ENCODE measurements at regions not wholly inside any gene's neighbourhood (a gene's known extent, or its start where the extent isn't known, plus 50 kb on each side); places are given as distances from the start of the nearest gene placed in this dataset.

DNA sequence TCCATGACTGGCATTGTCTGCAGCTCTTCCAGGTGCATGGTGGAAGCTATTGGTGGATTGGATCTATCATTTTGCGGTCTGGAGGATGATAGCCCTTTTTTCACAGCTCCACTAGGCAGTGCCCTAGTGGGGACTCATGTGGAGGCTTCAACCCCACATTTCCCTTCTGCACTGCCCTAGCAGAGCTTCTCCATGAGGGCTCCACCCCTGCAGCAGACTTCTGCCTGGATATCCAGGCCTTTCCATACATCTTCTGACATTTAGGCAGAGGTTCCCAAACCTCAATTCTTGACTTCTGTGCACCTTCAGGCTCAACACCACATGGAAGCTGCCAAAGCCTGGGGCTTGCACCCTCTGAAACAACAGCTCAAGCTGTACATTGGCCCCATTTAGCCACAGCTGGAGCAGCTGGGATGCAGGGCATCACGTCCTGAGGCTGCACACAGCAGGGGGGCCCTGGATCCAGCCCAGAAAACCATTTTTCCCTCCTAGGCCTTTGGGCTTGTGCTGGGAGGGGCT, 800.2 kb upstream of the MIR17HG start:
- Mint-ChIP-seq H3K4me3 (no peak overlapping the region), H3K27me3 (no peaks in the 10 kb centered on the region), H3K4me1 (no peaks in the 10 kb centered on the region), H3K36me3 (ENCODE audit: low read depth) (no peaks in the 10 kb centered on the region), H3K9me3 (peaks cover 29% of the 10 kb centered on the region), H3K27ac (no peak overlapping the region)
- no peak for ATAC-seq (replicated peaks)

DNA sequence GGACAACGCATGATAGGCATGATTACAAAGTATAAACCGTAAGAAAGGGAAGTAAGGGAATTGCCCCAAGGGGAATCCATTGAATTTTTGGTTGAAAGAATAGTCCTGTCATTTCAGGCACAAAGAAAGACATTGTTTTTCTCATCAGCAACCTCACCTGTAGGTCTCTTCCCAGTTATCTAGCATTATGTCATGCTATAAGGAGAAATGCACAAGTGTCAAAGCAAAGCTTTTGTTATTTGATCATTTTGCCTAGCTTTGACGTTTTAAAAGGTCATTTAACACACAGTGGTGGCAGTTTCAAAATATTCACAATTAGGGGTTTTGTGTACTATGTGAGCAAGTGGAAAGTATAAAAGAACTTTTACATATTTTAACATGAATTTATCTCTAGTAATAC, 796.2 kb upstream of the MIR17HG start:
- H3K36me3 Mint-ChIP-seq (ENCODE audit: low read depth): no peaks in the 10 kb centered on the region
- no peaks in the 10 kb centered on the region for H3K4me1 Mint-ChIP-seq
- no peak overlapping the region for H3K27ac Mint-ChIP-seq
- H3K27me3 Mint-ChIP-seq: no peaks in the 10 kb centered on the region
- H3K4me3 Mint-ChIP-seq: no peak overlapping the region
- no peak for ATAC-seq (replicated peaks)
- H3K9me3 Mint-ChIP-seq: peaks cover 32% of the 10 kb centered on the region

- no peaks in the 10 kb centered on the region for H3K4me1 Mint-ChIP-seq
- no peaks in the 10 kb centered on the region for H3K36me3 Mint-ChIP-seq (ENCODE audit: low read depth)
- H3K27me3 Mint-ChIP-seq: no peaks in the 10 kb centered on the region
- H3K27ac Mint-ChIP-seq: no peak overlapping the region
- H3K4me3 Mint-ChIP-seq: no peak overlapping the region
- H3K9me3 Mint-ChIP-seq: peaks cover 31% of the 10 kb centered on the region
- no peak for ATAC-seq (replicated peaks)
Measured at GRCh38 chr13:90552702-90553101, 794.8 kb upstream of the MIR17HG start.

DNA sequence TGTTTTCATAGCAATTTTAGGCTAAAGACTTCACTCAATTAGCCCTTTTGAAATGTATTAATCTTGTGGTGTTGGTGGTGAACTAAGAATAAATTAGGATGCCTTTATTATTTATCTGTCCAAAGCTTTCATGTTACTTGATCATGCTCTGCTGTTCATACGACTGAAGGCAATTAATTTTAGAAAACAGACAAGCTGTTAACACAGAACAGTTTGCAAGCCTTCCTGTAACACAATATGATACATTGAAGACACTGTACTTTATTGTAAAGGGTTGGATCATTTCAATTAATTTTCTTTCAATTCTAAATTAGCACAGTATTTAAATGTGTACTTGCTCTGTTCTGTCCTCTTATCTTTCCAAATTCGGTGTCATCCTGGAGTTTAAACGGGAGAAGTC, 794.3 kb upstream of the MIR17HG start:
- ATAC-seq (replicated peaks): no peak
- no peaks in the 10 kb centered on the region for H3K36me3 Mint-ChIP-seq (ENCODE audit: low read depth)
- no peaks in the 10 kb centered on the region for H3K4me1 Mint-ChIP-seq

GRCh38 chr13:90557626-90558025, 789.9 kb upstream of the MIR17HG start:
- no peak overlapping the region for H3K4me3 Mint-ChIP-seq
- H3K27ac Mint-ChIP-seq: no peak overlapping the region
- no peaks in the 10 kb centered on the region for H3K36me3 Mint-ChIP-seq (ENCODE audit: low read depth)
- no peaks in the 10 kb centered on the region for H3K27me3 Mint-ChIP-seq
- peaks cover 20% of the 10 kb centered on the region for H3K9me3 Mint-ChIP-seq
- H3K4me1 Mint-ChIP-seq: no peaks in the 10 kb centered on the region
- no peak for ATAC-seq (replicated peaks)

More for the DNA sequence above, 794.3 kb upstream of the MIR17HG start:
- Mint-ChIP-seq H3K27ac (no peak overlapping the region), H3K4me3 (no peak overlapping the region), H3K27me3 (no peaks in the 10 kb centered on the region), H3K9me3 (peaks cover 31% of the 10 kb centered on the region)

DNA sequence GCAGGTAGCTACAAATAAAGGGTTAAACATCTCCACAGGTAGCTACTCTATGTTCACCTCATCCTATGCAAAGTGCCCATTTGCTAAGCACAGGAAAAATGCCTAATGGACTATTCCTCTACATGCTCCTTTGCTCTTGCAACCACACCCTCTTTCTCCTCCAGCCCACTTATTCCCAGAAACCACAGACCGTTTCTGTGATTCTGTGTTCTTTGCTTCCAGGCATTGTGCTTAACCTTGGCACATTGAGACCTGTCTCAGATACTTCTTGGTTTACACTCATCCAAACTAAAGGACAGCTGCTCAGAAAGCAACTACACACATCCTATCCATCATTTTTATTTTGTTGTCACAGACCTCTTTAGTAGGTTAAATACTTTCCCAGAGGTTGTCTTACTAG, 785.0 kb upstream of the MIR17HG start:
- Mint-ChIP-seq H3K4me1 (no peaks in the 10 kb centered on the region), H3K27ac (no peak overlapping the region), H3K9me3 (peaks cover 11% of the 10 kb centered on the region), H3K4me3 (no peak overlapping the region), H3K27me3 (no peaks in the 10 kb centered on the region), H3K36me3 (ENCODE audit: low read depth) (no peaks in the 10 kb centered on the region)
- no peak for ATAC-seq (replicated peaks)

DNA sequence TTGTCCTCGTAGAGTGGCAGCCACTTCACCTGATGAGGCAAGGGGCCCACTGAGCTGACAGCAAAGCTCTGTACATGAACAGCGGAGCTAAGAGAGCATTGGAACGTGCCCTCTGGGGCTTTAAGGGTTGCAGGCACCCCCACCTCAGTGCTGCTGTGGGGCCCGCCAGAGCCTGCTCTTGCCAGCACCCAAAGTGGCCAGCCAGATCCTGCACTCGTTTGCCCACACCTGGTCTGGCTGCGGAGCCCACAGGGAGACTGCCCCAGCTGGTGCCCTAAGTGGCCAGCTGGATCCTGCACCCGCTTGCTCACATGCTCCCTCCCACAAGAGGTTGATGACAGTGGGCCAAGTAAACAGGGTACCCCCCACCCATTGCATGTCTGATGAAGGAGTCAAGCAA, 783.4 kb upstream of the MIR17HG start:
- no peak overlapping the region for H3K4me3 Mint-ChIP-seq
- no peaks in the 10 kb centered on the region for H3K4me1 Mint-ChIP-seq
- H3K9me3 Mint-ChIP-seq: no peaks in the 10 kb centered on the region
- H3K27me3 Mint-ChIP-seq: no peaks in the 10 kb centered on the region
- no peak for ATAC-seq (replicated peaks)
- no peak overlapping the region for H3K27ac Mint-ChIP-seq
- H3K36me3 Mint-ChIP-seq (ENCODE audit: low read depth): no peaks in the 10 kb centered on the region

- H3K27ac Mint-ChIP-seq: no peak overlapping the region
- no peaks in the 10 kb centered on the region for H3K4me1 Mint-ChIP-seq
- H3K4me3 Mint-ChIP-seq: no peak overlapping the region
- ATAC-seq (replicated peaks): no peak
- no peaks in the 10 kb centered on the region for H3K9me3 Mint-ChIP-seq
- no peaks in the 10 kb centered on the region for H3K27me3 Mint-ChIP-seq
- no peaks in the 10 kb centered on the region for H3K36me3 Mint-ChIP-seq (ENCODE audit: low read depth)
Measured at GRCh38 chr13:90564566-90564965, 782.9 kb upstream of the MIR17HG start.

DNA sequence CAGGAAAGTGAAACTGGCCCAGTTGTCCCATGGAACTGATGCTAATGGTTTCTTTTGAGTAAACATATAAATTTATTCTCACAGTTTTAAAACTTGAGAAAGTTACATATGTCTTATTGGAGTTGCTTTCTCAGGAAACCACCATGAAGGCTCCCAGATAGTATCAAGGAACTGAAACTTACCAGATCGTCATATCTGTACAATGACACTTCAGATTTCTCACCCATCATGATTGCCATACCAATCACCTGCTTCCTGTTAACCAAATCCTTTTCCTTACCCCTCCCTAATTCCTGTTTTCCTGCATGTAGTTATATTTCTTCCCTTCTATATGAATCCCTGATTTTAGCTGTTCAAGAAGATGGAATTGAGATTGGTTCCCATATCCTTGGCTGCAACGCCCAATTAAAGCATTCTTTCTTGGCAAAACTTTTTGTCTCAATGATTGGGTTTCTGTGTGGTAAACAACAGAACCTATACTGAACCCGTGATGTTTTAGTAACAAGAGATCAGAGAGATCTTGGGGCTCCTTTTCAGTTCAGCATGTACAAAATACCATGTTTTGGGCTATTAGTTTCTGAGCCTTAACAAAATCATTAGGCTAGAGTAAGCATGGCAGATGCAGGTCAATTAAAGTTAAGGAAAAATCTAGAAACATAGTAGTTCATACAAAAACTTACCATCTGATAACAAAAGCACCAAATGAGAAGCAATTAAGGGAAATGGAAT, 781.3 kb upstream of the MIR17HG start:
- H3K4me1 Mint-ChIP-seq: no peaks in the 10 kb centered on the region
- H3K27ac Mint-ChIP-seq: no peak overlapping the region
- H3K36me3 Mint-ChIP-seq (ENCODE audit: low read depth): no peaks in the 10 kb centered on the region
- no peak for ATAC-seq (replicated peaks)
- no peaks in the 10 kb centered on the region for H3K9me3 Mint-ChIP-seq
- H3K4me3 Mint-ChIP-seq: no peak overlapping the region
- no peaks in the 10 kb centered on the region for H3K27me3 Mint-ChIP-seq

GRCh38 chr13:90568165-90568564, 779.3 kb upstream of the MIR17HG start:
- Mint-ChIP-seq H3K27ac (no peak overlapping the region), H3K9me3 (no peaks in the 10 kb centered on the region), H3K27me3 (no peaks in the 10 kb centered on the region), H3K4me1 (no peaks in the 10 kb centered on the region), H3K4me3 (no peak overlapping the region), H3K36me3 (ENCODE audit: low read depth) (no peaks in the 10 kb centered on the region)
- no peak for ATAC-seq (replicated peaks)

DNA sequence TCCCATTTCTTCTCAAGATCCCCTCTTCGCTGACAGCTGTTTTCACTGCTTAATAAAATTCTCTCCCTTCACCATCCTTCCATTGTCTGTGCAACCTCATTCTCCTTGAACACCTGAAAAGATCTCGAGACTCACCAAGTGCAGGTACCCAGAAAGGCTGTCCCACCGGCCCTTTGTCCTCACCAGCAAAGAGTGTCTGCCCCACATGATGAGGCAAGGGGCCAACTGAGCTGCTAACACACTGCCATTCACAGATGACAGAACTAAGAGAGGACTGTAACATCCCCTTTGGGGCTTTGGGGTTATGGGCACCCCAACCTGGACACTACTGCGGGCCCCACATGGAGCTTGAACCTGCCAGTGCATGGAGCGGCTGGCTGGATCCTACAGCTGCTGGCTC, 771.4 kb upstream of the MIR17HG start:
- no peaks in the 10 kb centered on the region for H3K4me1 Mint-ChIP-seq
- no peak overlapping the region for H3K4me3 Mint-ChIP-seq
- no peak for ATAC-seq (replicated peaks)
- H3K27ac Mint-ChIP-seq: no peak overlapping the region
- no peaks in the 10 kb centered on the region for H3K27me3 Mint-ChIP-seq
- peaks cover 13% of the 10 kb centered on the region for H3K9me3 Mint-ChIP-seq
- H3K36me3 Mint-ChIP-seq (ENCODE audit: low read depth): no peaks in the 10 kb centered on the region

DNA sequence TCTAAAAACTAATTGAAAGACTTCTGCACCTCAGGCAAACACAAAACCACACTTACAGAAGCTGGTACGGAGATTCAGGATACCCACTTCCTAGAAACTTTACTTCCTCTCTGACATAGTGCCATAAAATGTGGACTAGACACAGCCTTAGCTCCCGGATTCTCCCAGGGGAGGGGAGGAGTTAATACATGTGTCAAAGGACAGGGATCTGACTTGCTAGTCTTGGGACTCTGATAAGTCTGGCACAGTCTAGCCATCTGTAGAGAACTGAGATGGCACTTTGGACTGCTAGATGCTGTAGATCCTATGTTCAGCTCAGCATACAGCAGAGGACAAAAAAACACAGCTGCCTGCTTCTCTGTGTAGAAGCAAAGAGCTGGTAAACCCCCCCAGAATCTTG, 769.8 kb upstream of the MIR17HG start:
- ATAC-seq (replicated peaks): no peak
- no peaks in the 10 kb centered on the region for H3K4me1 Mint-ChIP-seq
- no peaks in the 10 kb centered on the region for H3K27me3 Mint-ChIP-seq
- H3K36me3 Mint-ChIP-seq (ENCODE audit: low read depth): no peaks in the 10 kb centered on the region
- H3K27ac Mint-ChIP-seq: no peak overlapping the region
- H3K4me3 Mint-ChIP-seq: no peak overlapping the region
- H3K9me3 Mint-ChIP-seq: peaks cover 13% of the 10 kb centered on the region

GRCh38 chr13:90585392-90585791, 762.1 kb upstream of the MIR17HG start:
- Mint-ChIP-seq H3K4me3 (no peak overlapping the region), H3K9me3 (peaks cover 21% of the 10 kb centered on the region), H3K4me1 (no peaks in the 10 kb centered on the region), H3K36me3 (ENCODE audit: low read depth) (no peaks in the 10 kb centered on the region), H3K27ac (no peak overlapping the region), H3K27me3 (no peaks in the 10 kb centered on the region)
- no peak for ATAC-seq (replicated peaks)

DNA sequence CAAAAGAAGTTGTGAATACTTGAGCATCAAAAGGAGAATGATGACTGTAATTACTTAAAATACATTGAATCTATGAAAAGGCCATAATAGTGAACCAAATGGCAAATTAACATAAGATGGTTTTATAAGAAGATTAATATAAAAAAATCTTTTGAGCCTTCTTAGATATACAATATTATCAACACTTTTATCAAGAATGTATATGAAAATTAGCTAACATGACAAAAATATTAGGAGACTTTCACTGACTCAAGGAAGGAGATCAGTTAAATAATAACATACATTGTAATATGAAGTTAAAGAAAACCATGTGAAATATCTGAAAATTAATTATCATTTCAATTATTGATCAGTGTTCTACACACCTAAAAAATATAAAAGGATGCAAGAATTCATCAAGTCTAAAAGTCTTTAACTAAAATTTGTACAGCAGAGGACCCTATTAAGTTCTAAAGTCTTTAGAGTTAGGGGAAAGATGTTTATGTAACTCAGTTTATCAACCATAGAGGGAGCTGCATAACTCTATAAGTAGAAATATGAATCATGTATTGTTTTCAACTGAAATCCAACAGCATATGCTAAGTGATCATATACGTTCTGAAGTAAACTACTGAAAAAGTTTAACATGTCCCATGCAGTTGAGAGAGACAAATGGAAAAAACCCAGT, 756.1 kb upstream of the MIR17HG start:
- H3K9me3 Mint-ChIP-seq: peaks cover 13% of the 10 kb centered on the region
- no peaks in the 10 kb centered on the region for H3K36me3 Mint-ChIP-seq (ENCODE audit: low read depth)
- H3K27me3 Mint-ChIP-seq: no peaks in the 10 kb centered on the region
- H3K4me1 Mint-ChIP-seq: no peaks in the 10 kb centered on the region
- no peak overlapping the region for H3K27ac Mint-ChIP-seq
- no peak overlapping the region for H3K4me3 Mint-ChIP-seq
- ATAC-seq (replicated peaks): no peak

GRCh38 chr13:90591927-90592268, 755.6 kb upstream of the MIR17HG start:
- H3K27me3 Mint-ChIP-seq: no peaks in the 10 kb centered on the region
- H3K4me1 Mint-ChIP-seq: no peaks in the 10 kb centered on the region
- no peak for ATAC-seq (replicated peaks)
- no peaks in the 10 kb centered on the region for H3K36me3 Mint-ChIP-seq (ENCODE audit: low read depth)
- H3K4me3 Mint-ChIP-seq: no peak overlapping the region
- H3K9me3 Mint-ChIP-seq: peaks cover 13% of the 10 kb centered on the region
- H3K27ac Mint-ChIP-seq: no peak overlapping the region

All from activated T-helper 17 cell treated with anti-CD3 and anti-CD28 coated beads, Interleukin-2, amount 50 U/mL, for 72 hours (primary cell).